Keratinocyte (primary cell): ENCODE measurements at regions not wholly inside any gene's neighbourhood (a gene's known extent, or its start where the extent isn't known, plus 50 kb on each side); places are given as distances from the start of the nearest gene placed in this dataset.

Experiments
- DNase-seq: peaks from one replicate; pipeline ENCODE4 v3.0.0-alpha.2; 2011; ENCODE audit warnings: low read depth, missing footprints, low spot score
- FAIRE-seq: peaks from 2 replicates; lab custom pipeline; 2011; peaks lifted over from hg19 to GRCh38; lab: Jason Lieb, UNC
- H2AFZ ChIP-seq: 2 replicates; pipeline ENCODE4 v1.6.0; 2012; ENCODE audit warnings: low read length, control low read depth, inconsistent platforms; ENCODE audit not compliant: control insufficient read depth
- H3K27ac ChIP-seq: 2 replicates; pipeline ENCODE4 v1.5.1; 2011; ENCODE audit warnings: low read length; ENCODE audit not compliant: control insufficient read depth, insufficient read depth
- H3K27me3 ChIP-seq: 3 replicates; pipeline ENCODE4 v1.6.0; 2011; ENCODE audit warnings: low read length; ENCODE audit not compliant: control insufficient read depth, insufficient read depth; ENCODE audit errors: extremely low read depth
- H3K36me3 ChIP-seq, 2 experiments: 2 replicates in 1 of 2; 3 replicates in 1 of 2; pipeline ENCODE4 v1.5.1; 2011; ENCODE audit warnings: low read length in 2 of 2, mild to moderate bottlenecking in 1 of 2; ENCODE audit not compliant: control insufficient read depth in 2 of 2, insufficient read depth in 2 of 2; ENCODE audit errors: extremely low read depth in 1 of 2
- H3K4me1 ChIP-seq: 3 replicates; pipeline ENCODE4 v1.5.1; 2011; ENCODE audit warnings: low read length; ENCODE audit not compliant: control insufficient read depth, insufficient read depth; ENCODE audit errors: extremely low read depth
- H3K4me2 ChIP-seq: 3 replicates; pipeline ENCODE4 v1.6.0; 2011; ENCODE audit warnings: low read depth, low read length; ENCODE audit not compliant: control insufficient read depth, insufficient read depth; ENCODE audit errors: extremely low read depth
- H3K4me3 ChIP-seq, 3 experiments: fragments of 200-600 bp in 1 of 3; sonication (generic) in 1 of 3; 2 replicates in 2 of 3; 3 replicates in 1 of 3; pipeline ENCODE4 v1.5.1; 2011 to 2016; ENCODE audit warnings: low read length in 3 of 3, mild to moderate bottlenecking in 3 of 3, control low read depth in 2 of 3, inconsistent platforms in 1 of 3, low read depth in 1 of 3, mixed read lengths in 1 of 3, mixed run types in 1 of 3, moderate library complexity in 1 of 3; ENCODE audit not compliant: control insufficient read depth in 2 of 3, insufficient read depth in 2 of 3; ENCODE audit errors: extremely low read depth in 1 of 3
- H3K79me2 ChIP-seq: 2 replicates; pipeline ENCODE4 v1.6.0; 2012; ENCODE audit warnings: low read length; ENCODE audit not compliant: control insufficient read depth, insufficient read depth
- H3K9ac ChIP-seq: 3 replicates; pipeline ENCODE4 v1.6.0; 2011; ENCODE audit warnings: low read length; ENCODE audit not compliant: control insufficient read depth, insufficient read depth; ENCODE audit errors: extremely low read depth
- H3K9me1 ChIP-seq: 3 replicates; pipeline ENCODE4 v1.6.0; 2011; ENCODE audit warnings: low read length; ENCODE audit not compliant: control insufficient read depth, insufficient read depth; ENCODE audit errors: extremely low read depth
- H3K9me3 ChIP-seq: 2 replicates; pipeline ENCODE4 v1.5.1; 2012; ENCODE audit warnings: low read depth, low read length; ENCODE audit not compliant: control insufficient read depth
- H4K20me1 ChIP-seq: 3 replicates; pipeline ENCODE4 v1.6.0; 2011; ENCODE audit warnings: low read length; ENCODE audit not compliant: control insufficient read depth, insufficient read depth; ENCODE audit errors: extremely low read depth
- CTCF ChIP-seq, 3 experiments: IDR thresholded peaks in 1 of 3; conservative IDR thresholded peaks in 1 of 3; optimal IDR thresholded peaks in 1 of 3; 2 replicates in 2 of 3; 3 replicates in 1 of 3; pipeline versions ENCODE3 to v1.5.1; 2011; ENCODE audit warnings: low read length in 3 of 3, mild to moderate bottlenecking in 3 of 3, moderate library complexity in 2 of 3, control low read depth in 1 of 3, inconsistent platforms in 1 of 3; ENCODE audit not compliant: insufficient read depth in 2 of 3; ENCODE audit errors: extremely low read depth in 1 of 3
- EZH2 ChIP-seq: IDR thresholded peaks from one replicate; pipeline ENCODE4 v1.6.1; 2012; ENCODE audit warnings: inconsistent platforms, mild to moderate bottlenecking, low read length, moderate library complexity
- dilution Hi-C: fragments of 300-500 bp; cut with MboI; formaldehyde crosslinking; loops from one replicate; pipeline ENCODE4 v1.7.0; 2020; ENCODE audit warnings: low sequenced_read_pairs; ENCODE audit not compliant: extremely low pct_ligation_motif_present

- no peak for DNase-seq
- H3K27ac ChIP-seq = no peak overlapping the region
- no peaks in the 10 kb centered on the region for H4K20me1 ChIP-seq
Observed at GRCh38 chr12:115351514-115352077, 667.6 kb upstream of the TBX3 start.

GRCh38 chr12:115349711-115350110 lies 665.7 kb upstream of the TBX3 start:
- Histone ChIP-seq H3K4me1 (peaks cover 15% of the 10 kb centered on the region), H3K27me3 (no peaks in the 10 kb centered on the region), H3K27ac (no peak overlapping the region), H4K20me1 (no peaks in the 10 kb centered on the region), H3K9ac (no peak overlapping the region), H3K4me2 (no peak overlapping the region), H3K36me3 (no peaks in the 10 kb centered on the region), H2AFZ (no peak overlapping the region), H3K9me1 (no peaks in the 10 kb centered on the region), H3K4me3 (no peak overlapping the region), H3K79me2 (no peaks in the 10 kb centered on the region), H3K9me3 (no peaks in the 10 kb centered on the region)
- DNase-seq = no peak
- dilution Hi-C loops = no loop called here
- no peak for FAIRE-seq
- TF ChIP-seq CTCF (optimal IDR thresholded peaks at IDR 0.05 in 1 of 3, IDR thresholded peaks at IDR 0.05 in 1 of 3, conservative IDR thresholded peaks at IDR 0.05 in 1 of 3; ENCODE audit: extremely low read depth in 1 of 3, insufficient read depth in 2 of 3, low read length in 3 of 3) = no peak
- TF ChIP-seq EZH2 = no peak

More at GRCh38 chr12:115351514-115352077, 667.6 kb upstream of the TBX3 start:
- TF ChIP-seq EZH2 = no peak
- no peak for TF ChIP-seq CTCF (optimal IDR thresholded peaks at IDR 0.05 in 1 of 3, IDR thresholded peaks at IDR 0.05 in 1 of 3, conservative IDR thresholded peaks at IDR 0.05 in 1 of 3; ENCODE audit: extremely low read depth in 1 of 3, insufficient read depth in 2 of 3, low read length in 3 of 3)
- dilution Hi-C loops = no loop called here
- Histone ChIP-seq H3K9me3 (no peaks in the 10 kb centered on the region), H3K27me3 (no peaks in the 10 kb centered on the region), H3K9me1 (no peaks in the 10 kb centered on the region), H3K4me3 (no peak overlapping the region), H3K9ac (no peak overlapping the region), H3K4me2 (no peak overlapping the region), H3K79me2 (no peaks in the 10 kb centered on the region), H2AFZ (no peak overlapping the region), H3K36me3 (no peaks in the 10 kb centered on the region), H3K4me1 (peaks cover 24% of the 10 kb centered on the region)
- no peak for FAIRE-seq
